ENCODE measurements at regions not wholly inside any gene's neighbourhood (a gene's known extent, or its start where the extent isn't known, plus 50 kb on each side); places are given as distances from the start of the nearest gene placed in this dataset.
A peak's percentile ranks its signal among the peaks of the same experiment; 100 is the strongest.

DNA sequence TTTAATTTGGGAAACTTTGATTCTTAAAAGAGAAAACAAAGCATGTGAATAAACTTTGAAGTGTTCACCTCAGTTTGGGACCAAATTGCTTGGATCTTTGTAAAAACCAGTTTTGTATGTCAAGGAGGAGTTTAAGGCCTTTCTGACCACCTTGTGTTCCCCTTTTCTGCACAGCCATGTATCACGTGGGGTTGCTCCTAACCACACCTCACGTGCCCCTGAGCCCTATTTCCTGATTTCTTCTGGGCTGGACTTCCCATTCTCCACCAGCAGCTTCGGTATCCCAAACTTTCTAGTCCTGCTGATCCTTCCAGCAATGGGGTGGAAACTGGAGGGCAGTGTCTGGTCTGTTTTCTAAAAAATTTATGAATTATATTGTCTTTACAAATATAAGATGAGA lies 76.4 kb upstream of the STT3B start:
- no peak for DNase-seq (ENCODE audit: low spot score)

DNA sequence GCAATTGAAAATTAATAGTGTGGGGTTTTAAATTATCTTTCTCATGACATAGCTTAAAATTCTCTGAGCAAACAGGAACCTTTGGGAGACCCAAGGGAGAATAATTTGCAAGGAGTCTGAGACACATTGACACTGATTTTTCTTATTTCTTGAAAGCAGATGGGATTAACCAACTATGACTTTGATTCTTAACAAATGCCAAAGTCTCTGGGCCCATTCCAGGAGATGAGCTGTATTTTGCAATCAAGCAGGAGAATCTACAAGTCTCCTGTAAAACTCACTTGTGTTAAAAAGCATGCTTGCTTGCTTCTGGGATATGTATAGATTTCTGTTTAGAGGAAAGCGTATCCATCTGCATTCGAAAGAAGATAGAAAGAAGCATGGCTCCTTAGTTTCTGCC lies 71.3 kb upstream of the STT3B start:
- no peak for DNase-seq (ENCODE audit: low spot score)

- DNase-seq (ENCODE audit: low spot score) = peak; percentile 85
Measured at GRCh38 chr3:31462050-31462569, 70.6 kb upstream of the STT3B start.

- no peak for DNase-seq (ENCODE audit: low spot score)
Measured at GRCh38 chr3:31465999-31466398, 66.7 kb upstream of the STT3B start.

GRCh38 chr3:31466866-31467265 lies 65.9 kb upstream of the STT3B start:
- no peak for DNase-seq (ENCODE audit: low spot score)

DNA sequence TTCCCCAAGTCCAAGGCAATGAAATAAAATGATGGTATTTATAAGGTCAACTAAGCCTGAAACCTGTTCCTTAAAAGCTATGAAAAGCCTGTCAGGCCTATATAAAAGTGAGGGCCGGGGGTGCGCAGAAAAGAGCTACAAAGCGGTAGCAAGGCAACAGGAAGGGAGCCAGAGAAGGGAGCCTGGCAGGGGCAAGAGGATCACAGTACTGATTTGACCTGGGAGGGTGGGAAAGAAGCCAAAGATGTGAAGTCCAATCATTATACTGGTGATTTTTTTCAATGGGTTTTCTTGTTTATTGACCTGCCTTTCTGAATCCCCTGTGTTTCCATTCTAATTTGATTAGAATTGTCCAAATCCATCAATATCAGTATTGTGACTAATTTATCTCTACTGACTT lies 64.3 kb upstream of the STT3B start:
- DNase-seq (ENCODE audit: low spot score) = no peak

GRCh38 chr3:31469385-31469784 lies 63.3 kb upstream of the STT3B start:
- DNase-seq (ENCODE audit: low spot score) = no peak

GRCh38 chr3:31472479-31473390 lies 60.0 kb upstream of the STT3B start:
- peak; percentile 6 for DNase-seq (ENCODE audit: low spot score)

- no peak for DNase-seq (ENCODE audit: low spot score)
Measured at GRCh38 chr3:31476209-31476608, 56.5 kb upstream of the STT3B start.

GRCh38 chr3:31479431-31479830 lies 53.3 kb upstream of the STT3B start:
- no peak for DNase-seq (ENCODE audit: low spot score)

- no peak for DNase-seq (ENCODE audit: low spot score)
Measured at GRCh38 chr3:31481697-31482096, 51.0 kb upstream of the STT3B start.

GRCh38 chr3:31482493-31483200 lies 50.1 kb upstream of the STT3B start:
- no peak for DNase-seq (ENCODE audit: low spot score)

Data from CD4-positive, alpha-beta T cell treated with Interleukin-6 at 100 ng/mL for 8 hours (primary cell).